GM13976 (cell line): ENCODE measurements at regions not wholly inside any gene's neighbourhood (a gene's known extent, or its start where the extent isn't known, plus 50 kb on each side); places are given as distances from the start of the nearest gene placed in this dataset.

ENCODE experiments used
- DNase-seq: peaks from one replicate; pipeline ENCODE4 v3.0.0; 2012; ENCODE audit warnings: low spot score
- in situ Hi-C: fragments of 300-500 bp; cut with MboI; formaldehyde crosslinking; loops from one replicate; pipeline ENCODE4 v1.12.0; 2022; ENCODE audit warnings: low sequenced_read_pairs, mixed read lengths, inconsistent platforms; ENCODE audit not compliant: unreplicated experiment
- TF ChIP-seq, protein P1 (sequence below): IDR thresholded peaks from 2 replicates; pipeline ENCODE4 v1.5.1; 2012; ENCODE audit warnings: borderline replicate concordance, mild to moderate bottlenecking; ENCODE audit not compliant: insufficient read depth; ENCODE audit errors: extremely low read depth, missing control alignments, control extremely low read depth

DNA sequence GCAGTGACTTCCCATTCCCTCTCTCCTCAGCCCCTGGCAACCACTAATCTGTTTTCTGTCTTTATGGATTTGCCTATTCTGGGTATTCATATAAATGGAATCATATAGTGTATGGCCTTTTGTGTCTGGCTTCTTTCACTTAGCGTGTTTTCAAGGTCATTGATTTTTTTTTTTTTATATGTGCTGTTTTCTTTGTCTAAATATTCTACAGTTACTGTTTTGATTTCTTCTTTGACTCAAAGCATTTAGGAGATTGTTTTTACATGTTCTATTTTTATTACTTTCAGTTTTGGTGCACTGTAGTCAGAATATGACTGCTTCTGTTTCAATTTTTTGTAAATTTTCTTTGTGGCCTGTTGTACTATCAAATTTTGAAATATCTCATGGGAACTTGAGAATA is 71.9 kb upstream of the RNU6-1 start:
- DNase-seq, result no peak
- TF ChIP-seq, protein P1, sequence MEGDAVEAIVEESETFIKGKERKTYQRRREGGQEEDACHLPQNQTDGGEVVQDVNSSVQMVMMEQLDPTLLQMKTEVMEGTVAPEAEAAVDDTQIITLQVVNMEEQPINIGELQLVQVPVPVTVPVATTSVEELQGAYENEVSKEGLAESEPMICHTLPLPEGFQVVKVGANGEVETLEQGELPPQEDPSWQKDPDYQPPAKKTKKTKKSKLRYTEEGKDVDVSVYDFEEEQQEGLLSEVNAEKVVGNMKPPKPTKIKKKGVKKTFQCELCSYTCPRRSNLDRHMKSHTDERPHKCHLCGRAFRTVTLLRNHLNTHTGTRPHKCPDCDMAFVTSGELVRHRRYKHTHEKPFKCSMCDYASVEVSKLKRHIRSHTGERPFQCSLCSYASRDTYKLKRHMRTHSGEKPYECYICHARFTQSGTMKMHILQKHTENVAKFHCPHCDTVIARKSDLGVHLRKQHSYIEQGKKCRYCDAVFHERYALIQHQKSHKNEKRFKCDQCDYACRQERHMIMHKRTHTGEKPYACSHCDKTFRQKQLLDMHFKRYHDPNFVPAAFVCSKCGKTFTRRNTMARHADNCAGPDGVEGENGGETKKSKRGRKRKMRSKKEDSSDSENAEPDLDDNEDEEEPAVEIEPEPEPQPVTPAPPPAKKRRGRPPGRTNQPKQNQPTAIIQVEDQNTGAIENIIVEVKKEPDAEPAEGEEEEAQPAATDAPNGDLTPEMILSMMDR, result no peak
- in situ Hi-C loops, result no loop called here

DNA sequence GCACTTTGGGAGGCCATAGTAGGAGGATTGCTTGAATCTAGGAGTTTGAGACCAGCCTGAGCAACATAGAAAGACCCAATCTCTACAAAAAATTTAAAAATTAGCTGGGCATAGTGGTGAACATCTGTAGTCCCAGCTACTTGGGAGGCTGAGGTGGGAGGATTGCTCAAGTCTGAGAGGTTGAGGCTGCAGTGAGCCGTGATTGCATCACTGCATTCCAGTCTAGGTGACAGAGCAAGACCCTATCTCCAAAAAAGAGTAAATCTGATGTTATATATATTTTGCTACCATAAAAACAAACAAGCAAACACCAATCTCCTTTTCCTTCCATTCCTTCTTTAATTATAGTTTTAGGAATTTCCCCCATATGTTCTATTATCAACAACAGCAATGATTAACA is 74.2 kb upstream of the RNU6-1 start:
- in situ Hi-C loops, result no loop called here
- TF ChIP-seq, protein P1, result no peak
- no peak for DNase-seq

DNA sequence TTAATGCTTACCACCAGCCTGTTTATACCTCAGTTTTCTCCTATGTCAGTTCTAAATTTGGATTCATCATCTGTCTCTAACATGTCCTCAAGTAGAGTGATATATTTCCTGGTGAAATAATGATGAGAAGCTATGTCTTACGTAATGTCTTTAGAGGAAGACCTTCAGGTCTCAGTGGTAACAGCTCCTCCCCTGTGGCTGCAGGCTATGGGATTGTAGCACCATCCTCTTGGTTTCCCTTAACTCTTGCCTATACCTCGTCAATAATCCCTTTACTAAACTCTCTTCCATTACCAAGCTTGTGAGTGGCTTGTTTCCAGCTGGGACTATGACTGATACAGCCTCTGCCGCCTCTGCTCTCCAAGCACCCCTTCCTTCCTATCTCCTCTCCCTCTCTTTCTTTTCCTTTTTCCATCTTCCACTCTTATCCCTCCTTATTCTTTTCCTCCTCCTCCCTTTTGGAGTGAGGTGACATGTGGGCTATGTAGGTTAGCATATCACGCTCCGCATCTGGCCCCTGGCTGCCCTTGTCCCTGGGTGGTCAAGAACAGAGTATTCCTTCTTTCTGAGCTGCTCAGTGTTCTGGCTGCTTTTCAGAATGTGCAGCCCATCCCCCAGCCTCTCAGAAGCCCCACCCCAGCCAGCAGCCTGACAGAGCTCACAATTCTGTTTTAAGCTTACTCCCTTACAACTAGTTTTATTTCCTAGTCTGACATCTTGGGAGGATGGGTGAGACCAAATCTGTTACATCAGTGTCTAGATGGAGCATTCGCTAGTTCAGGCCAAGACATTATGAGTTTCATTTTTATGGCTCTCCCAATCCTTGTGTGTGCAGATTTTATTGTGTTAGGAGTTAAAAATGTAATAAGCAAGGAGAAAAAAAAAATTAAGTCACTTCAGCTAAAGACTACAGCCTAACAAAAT is 75.0 kb upstream of the RNU6-1 start:
- in situ Hi-C loops, result no loop called here
- TF ChIP-seq, protein P1, result no peak
- no peak for DNase-seq

GRCh38 chr15:67915461-67916374 is 75.9 kb upstream of the RNU6-1 start:
- TF ChIP-seq, protein P1, result no peak
- in situ Hi-C loops, result no loop called here
- no peak for DNase-seq

GRCh38 chr15:67916565-67916964 is 76.7 kb upstream of the RNU6-1 start:
- TF ChIP-seq, protein P1, result no peak
- in situ Hi-C loops, result no loop called here
- DNase-seq, result no peak

GRCh38 chr15:67917037-67917436 is 77.2 kb upstream of the RNU6-1 start:
- in situ Hi-C loops, result no loop called here
- DNase-seq, result no peak

More at GRCh38 chr15:67917037-67917436, 77.2 kb upstream of the RNU6-1 start:
- TF ChIP-seq, protein P1, result no peak
